HG02884 (cell line): ENCODE measurements at regions not wholly inside any gene's neighbourhood (a gene's known extent, or its start where the extent isn't known, plus 50 kb on each side); places are given as distances from the start of the nearest gene placed in this dataset.

ENCODE experiments used
- ATAC-seq: cut with Tn5 transposase; IDR thresholded peaks from one replicate; pipeline ENCODE4 v1.9.1; 2021; ENCODE audit warnings: mild to moderate bottlenecking, moderate library complexity; ENCODE audit not compliant: unreplicated experiment

GRCh38 chr2:39513641-39514094 lies 76.6 kb upstream of the MAP4K3 start:
- peak; percentile 90 for ATAC-seq

- ATAC-seq, result no peak
These were observed 77.7 kb upstream of the MAP4K3 start for GRCh38 chr2:39514825-39515224.

GRCh38 chr2:39515273-39515896 lies 78.3 kb upstream of the MAP4K3 start:
- ATAC-seq, result no peak

DNA sequence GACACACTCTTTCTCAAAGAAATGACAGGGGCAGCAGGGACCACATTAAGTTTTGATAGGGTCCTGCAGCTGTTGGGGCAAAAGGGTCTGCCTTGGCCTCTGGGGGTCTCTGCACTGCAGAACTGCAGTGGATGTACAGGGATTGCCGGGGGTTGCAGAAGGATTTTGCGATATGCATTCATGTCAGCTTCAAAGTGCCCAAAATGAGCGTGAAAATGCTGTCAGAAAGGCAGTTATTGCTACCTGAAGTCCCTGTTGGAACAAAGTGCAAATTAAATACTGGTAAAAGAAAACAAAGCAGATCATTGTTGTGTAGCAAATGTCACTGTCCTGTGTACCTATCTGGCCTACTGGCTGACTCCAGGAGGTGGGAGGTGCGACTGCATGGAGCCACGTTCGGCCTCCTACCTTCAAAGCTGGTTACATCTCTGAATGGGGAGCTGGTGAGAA lies 78.8 kb upstream of the MAP4K3 start:
- no peak for ATAC-seq

DNA sequence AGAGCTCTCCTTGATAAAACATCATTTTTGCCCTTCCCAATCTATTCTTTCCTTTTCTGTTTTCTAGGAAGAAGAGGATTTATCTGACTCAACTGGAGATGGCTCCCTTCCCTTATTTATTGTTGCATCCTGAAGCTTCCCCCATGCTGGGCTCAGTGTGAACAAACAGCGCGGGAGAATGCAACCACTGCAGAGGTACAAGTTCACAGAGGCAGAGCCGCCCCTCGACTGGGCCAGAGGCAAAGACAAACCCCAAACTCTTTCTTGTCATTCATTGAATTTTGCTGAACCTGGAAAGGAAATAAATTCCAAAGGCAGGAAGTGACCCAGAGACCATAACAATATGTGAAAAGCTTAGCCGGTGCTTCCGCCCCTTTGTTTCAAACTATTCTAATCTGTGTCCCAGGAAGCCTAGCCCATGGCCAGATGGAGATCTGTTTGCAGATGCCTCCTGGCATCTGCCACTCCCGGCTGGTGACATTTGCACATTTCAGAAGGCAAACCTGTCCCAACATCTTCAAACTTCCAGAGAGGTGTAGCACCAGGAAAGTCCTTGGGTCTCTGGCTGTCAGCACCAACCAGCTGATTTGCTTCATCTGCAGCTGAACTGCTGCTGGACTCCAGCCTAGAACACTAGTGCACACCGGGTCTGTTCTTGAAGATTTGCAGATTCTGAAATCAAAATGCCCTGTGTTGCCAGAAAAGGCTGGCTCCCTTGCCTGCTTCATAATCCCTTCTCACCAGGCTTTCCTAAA lies 79.4 kb upstream of the MAP4K3 start:
- no peak for ATAC-seq

- ATAC-seq, result no peak
These were observed 80.0 kb upstream of the MAP4K3 start for GRCh38 chr2:39517102-39517436.

DNA sequence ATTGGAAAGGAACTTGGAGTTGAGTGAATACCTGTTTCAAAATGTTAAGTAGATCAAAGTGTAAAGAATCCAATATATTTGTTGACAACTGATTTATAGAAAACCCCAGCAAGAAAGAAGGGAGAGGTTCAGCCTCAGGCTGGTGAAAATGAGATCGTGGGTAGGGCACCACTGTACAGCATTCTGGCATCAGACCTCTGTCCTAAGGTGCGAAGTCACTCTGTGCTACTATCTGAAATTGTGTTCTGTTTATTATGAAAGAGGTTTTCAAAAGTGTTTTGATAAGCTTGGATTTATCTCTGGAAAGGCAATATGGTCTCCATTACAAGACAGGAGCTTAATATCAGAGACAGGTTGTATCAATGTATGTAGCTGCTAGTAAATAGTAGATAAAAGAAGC lies 80.5 kb upstream of the MAP4K3 start:
- no peak for ATAC-seq

DNA sequence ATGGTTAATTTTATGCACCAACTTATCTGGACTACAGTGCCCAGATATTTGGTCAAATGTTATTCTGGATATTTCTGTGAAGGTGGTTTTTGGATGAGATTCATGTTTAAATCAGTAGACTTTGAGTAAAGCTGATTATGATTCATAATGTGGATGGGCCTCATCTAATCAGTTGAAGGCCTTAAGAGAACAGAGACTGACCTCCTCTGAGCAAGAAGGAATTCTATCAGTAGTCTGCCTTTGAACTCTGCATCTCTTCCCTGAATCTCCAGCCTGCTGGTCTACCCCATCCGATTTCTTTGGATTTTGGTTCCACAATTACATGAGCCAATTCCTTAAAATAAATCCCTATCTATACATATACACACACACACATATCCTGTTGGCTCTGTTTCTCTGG lies 82.8 kb upstream of the MAP4K3 start:
- ATAC-seq, result no peak

DNA sequence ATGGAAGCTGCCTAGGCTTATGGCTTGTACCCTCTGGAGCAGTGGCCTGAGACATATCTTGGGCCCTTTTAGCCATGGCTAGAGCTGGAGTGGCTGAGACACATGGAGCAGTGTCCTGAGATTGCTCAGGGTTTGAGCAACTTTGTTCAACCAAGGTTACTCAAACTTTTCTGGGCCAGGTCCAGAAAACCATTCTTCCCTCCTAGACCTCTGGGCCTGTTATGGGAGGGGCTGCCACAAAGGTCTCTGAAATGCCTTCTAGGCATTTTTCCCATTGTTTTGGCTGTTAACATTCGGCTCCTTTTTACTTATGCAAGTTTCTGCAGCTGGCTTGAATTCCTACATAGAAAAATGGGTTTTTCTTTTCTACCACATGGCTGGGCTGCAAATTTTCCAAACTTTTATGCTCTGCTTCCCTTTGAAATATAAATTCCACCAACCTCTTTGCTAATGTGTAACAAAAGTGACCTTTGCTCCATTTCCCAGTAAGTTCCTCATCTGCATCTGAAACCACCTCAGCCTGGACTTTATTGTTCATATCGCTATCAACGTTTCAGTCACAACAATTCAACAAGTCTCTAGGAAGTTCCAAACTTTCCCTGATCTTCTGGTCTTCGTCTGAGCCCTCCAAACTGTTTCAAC lies 84.9 kb upstream of the MAP4K3 start:
- no peak for ATAC-seq

GRCh38 chr2:39522518-39522877 lies 85.4 kb upstream of the MAP4K3 start:
- ATAC-seq, result no peak

GRCh38 chr2:39523308-39524044 lies 86.4 kb upstream of the MAP4K3 start:
- ATAC-seq, result no peak

- ATAC-seq, result no peak
These were observed 87.0 kb upstream of the MAP4K3 start for GRCh38 chr2:39524061-39524460.

GRCh38 chr2:39524756-39525635 lies 87.9 kb upstream of the MAP4K3 start:
- ATAC-seq, result no peak

DNA sequence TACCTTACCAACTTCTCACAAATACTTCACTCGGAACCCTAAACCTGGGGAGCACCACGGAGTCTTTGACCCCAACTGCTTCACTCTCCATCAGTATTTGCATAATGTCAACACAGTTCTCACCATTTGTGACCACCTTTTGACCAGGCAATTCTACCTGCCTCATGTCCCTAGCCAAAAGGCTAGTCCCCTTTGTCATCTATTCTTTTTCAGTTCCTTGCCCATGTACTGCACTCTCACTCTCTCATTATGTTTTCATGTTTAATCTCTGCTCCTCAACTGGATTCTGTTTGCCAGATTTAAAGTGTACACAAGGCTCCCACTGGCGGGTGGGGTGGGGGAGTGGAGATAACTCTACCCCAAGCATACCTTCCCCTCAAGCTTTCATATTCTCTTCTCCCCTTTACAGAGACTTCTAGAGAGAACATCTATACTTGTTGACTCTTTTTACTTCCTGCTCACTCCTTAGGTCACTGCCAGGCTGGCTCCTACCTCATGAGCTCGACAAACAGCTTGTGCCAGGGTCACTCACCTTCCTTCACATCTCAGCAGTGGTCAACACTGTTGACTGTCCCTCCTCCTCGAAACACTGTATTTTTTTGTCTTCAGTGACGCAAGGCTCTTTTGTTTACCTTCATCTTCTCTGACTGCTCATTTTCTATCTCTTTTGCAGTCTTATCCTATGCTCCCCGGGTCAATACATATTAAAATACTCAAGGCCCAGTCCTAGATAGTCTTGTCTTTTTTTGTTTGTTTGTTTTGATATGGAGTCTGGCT lies 88.7 kb upstream of the MAP4K3 start:
- no peak for ATAC-seq

DNA sequence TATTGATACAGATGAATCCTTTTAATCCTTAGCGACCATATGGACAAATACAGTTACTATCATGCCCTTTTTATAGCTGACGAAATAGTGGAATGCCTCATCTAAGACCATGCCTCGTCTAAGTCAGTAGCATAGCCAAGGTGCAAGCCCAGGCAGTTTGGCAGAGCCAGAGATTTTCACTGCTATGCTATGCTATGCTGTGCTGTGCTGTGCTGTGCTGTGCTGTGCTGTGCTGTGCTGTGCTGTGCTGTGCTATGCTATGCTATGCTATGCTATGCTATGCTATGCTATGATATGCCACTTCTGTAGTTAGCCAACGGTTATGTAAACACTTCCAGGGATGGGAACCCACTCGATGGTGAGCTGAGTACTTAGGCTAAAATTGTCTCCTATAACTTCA lies 91.6 kb upstream of the MAP4K3 start:
- ATAC-seq, result no peak

GRCh38 chr2:39529836-39530235 lies 92.8 kb upstream of the MAP4K3 start:
- ATAC-seq, result no peak

- ATAC-seq, result no peak
These were observed 93.4 kb upstream of the MAP4K3 start for GRCh38 chr2:39530411-39530866.

- ATAC-seq, result no peak
These were observed 94.2 kb upstream of the MAP4K3 start for GRCh38 chr2:39531220-39531777.

DNA sequence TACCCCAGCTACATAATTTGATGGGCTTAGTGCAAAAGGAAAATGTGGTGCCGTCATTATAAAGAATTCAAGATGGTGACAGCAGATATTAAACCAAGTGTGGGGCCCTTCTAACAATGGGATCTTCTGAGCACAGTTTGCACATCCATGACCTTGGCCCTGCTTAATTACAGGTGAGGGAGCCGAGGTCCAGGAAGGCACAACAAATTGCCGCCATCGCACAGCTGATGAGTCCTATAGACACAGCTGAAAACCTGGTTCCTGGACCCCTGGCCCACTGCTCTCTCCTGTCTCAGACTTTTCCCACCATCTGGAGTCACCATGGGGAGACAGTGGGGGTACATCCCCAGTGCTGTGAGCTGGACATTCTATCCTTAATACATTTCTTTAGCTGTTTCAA lies 95.8 kb upstream of the MAP4K3 start:
- ATAC-seq, result no peak
